HCT116 (cell line): ENCODE measurements at regions not wholly inside any gene's neighbourhood (a gene's known extent, or its start where the extent isn't known, plus 50 kb on each side); places are given as distances from the start of the nearest gene placed in this dataset.

ENCODE experiments used
- MAX ChIP-seq: IDR thresholded peaks from 2 replicates; pipeline ENCODE4 v1.6.1; 2012
- POLR2A ChIP-seq: IDR thresholded peaks from 2 replicates; pipeline ENCODE4 v1.7.0; 2011; ENCODE audit warnings: borderline replicate concordance; ENCODE audit not compliant: insufficient read depth, insufficient read length; ENCODE audit errors: extremely low read depth

GRCh38 chr22:26937213-26937612, 279.8 kb downstream of the MIAT start:
- TF ChIP-seq MAX, result no peak
- no peak for TF ChIP-seq POLR2A
